Uterus (tissue), 3 donors: ENCODE measurements at regions not wholly inside any gene's neighbourhood (a gene's known extent, or its start where the extent isn't known, plus 50 kb on each side); places are given as distances from the start of the nearest gene placed in this dataset.

Experiments used
- DNase-seq, 2 donors: peaks; one replicate each; pipeline ENCODE4 v3.0.0-alpha.2; 2019 to 2020
- H3K27ac ChIP-seq, 2 donors: fragments of 200-600 bp; sonication (generic); 1 replicate in 1 of 2; 2 replicates in 1 of 2; pipeline ENCODE4 v1.5.1; 2016 to 2018
- H3K27me3 ChIP-seq, 2 donors: fragments of 200-600 bp; sonication (generic); one replicate each; pipeline ENCODE4 v1.5.1; 2018 to 2019; ENCODE audit warnings: control low read depth in 1 of 2
- H3K36me3 ChIP-seq, 2 donors: fragments of 200-600 bp; sonication (generic); one replicate each; pipeline ENCODE4 v1.5.1; 2019; ENCODE audit warnings: control low read depth in 1 of 2
- H3K4me1 ChIP-seq, 2 donors: fragments of 200-600 bp; sonication (generic); one replicate each; pipeline ENCODE4 v1.5.1; 2018 to 2019; ENCODE audit warnings: control low read depth in 1 of 2
- H3K4me3 ChIP-seq, 2 donors: fragments of 200-600 bp; sonication (generic); 1 replicate in 1 of 2; 2 replicates in 1 of 2; pipeline ENCODE4 v1.5.1; 2018 to 2019; ENCODE audit warnings: mild to moderate bottlenecking in 1 of 2
- H3K9me3 ChIP-seq, 2 donors: fragments of 200-600 bp; sonication (generic); one replicate each; pipeline ENCODE4 v1.5.1; 2019; ENCODE audit warnings: control low read depth in 1 of 2
- CTCF ChIP-seq, 4 experiments: fragments of 200-600 bp in 2 of 4; fragments of 450-650 bp in 2 of 4; sonication (generic) in 2 of 4; IDR thresholded peaks; one replicate each; pipeline ENCODE4 v1.5.1; 2016 to 2019; ENCODE audit warnings: antibody characterized with exemption in 4 of 4, mild to moderate bottlenecking in 2 of 4, moderate library complexity in 1 of 4
- POLR2A ChIP-seq, 2 donors: fragments of 450-650 bp; IDR thresholded peaks; one replicate each; pipeline ENCODE4 v1.6.1; 2016; ENCODE audit warnings: antibody characterized with exemption in 2 of 2, mild to moderate bottlenecking in 1 of 2, moderate library complexity in 1 of 2
- intact Hi-C: fragments of 100-400 bp; cut with DNase I; formaldehyde crosslinking; loops from one replicate; pipeline ENCODE4 v1.15.1; 2023; ENCODE audit warnings: low total_unique reads
- donor health status: DM: yes; HTN: yes; CAD: no.

GRCh38 chr18:44557616-44558151, 123.0 kb upstream of the SETBP1 start:
- DNase-seq, result no peak
- no peaks in the 10 kb centered on the region for H3K27me3 ChIP-seq
- no peaks in the 10 kb centered on the region for H3K4me1 ChIP-seq
- intact Hi-C loops, result no loop called here
- H3K9me3 ChIP-seq, result no peaks in the 10 kb centered on the region
- TF ChIP-seq POLR2A (IDR thresholded peaks at IDR 0.05), result no peak
- H3K36me3 ChIP-seq, result no peaks in the 10 kb centered on the region
- no peak overlapping the region for H3K4me3 ChIP-seq
- no peak overlapping the region for H3K27ac ChIP-seq

GRCh38 chr18:44558767-44559166, 121.9 kb upstream of the SETBP1 start:
- H3K27ac ChIP-seq, result no peak overlapping the region
- H3K27me3 ChIP-seq, result no peaks in the 10 kb centered on the region
- no peak for TF ChIP-seq CTCF (IDR thresholded peaks at IDR 0.05)
- no peak for TF ChIP-seq POLR2A (IDR thresholded peaks at IDR 0.05)
- no peak overlapping the region for H3K4me3 ChIP-seq
- intact Hi-C loops, result no loop called here
- H3K36me3 ChIP-seq, result no peaks in the 10 kb centered on the region
- no peak for DNase-seq
- no peaks in the 10 kb centered on the region for H3K9me3 ChIP-seq
- no peaks in the 10 kb centered on the region for H3K4me1 ChIP-seq

GRCh38 chr18:44562986-44563385, 117.7 kb upstream of the SETBP1 start:
- Histone ChIP-seq H3K27ac (no peak overlapping the region), H3K4me3 (no peak overlapping the region), H3K27me3 (no peaks in the 10 kb centered on the region), H3K9me3 (no peaks in the 10 kb centered on the region), H3K36me3 (no peaks in the 10 kb centered on the region), H3K4me1 (no peaks in the 10 kb centered on the region)
- no peak for TF ChIP-seq CTCF (IDR thresholded peaks at IDR 0.05)
- no peak for TF ChIP-seq POLR2A (IDR thresholded peaks at IDR 0.05)
- intact Hi-C loops, result no loop called here
- no peak for DNase-seq

- no peak for DNase-seq
- TF ChIP-seq CTCF (IDR thresholded peaks at IDR 0.05) (no peak), POLR2A (IDR thresholded peaks at IDR 0.05) (no peak)
- H3K27me3 ChIP-seq, result no peaks in the 10 kb centered on the region
- H3K27ac ChIP-seq, result no peak overlapping the region
- H3K9me3 ChIP-seq, result no peaks in the 10 kb centered on the region
- intact Hi-C loops, result no loop called here
- H3K36me3 ChIP-seq, result no peaks in the 10 kb centered on the region
- H3K4me3 ChIP-seq, result no peak overlapping the region
- no peaks in the 10 kb centered on the region for H3K4me1 ChIP-seq
Observed at GRCh38 chr18:44564922-44565321, 115.8 kb upstream of the SETBP1 start.

GRCh38 chr18:44568342-44568741, 112.3 kb upstream of the SETBP1 start:
- intact Hi-C loops, result no loop called here
- no peaks in the 10 kb centered on the region for H3K9me3 ChIP-seq
- no peak for DNase-seq
- no peaks in the 10 kb centered on the region for H3K36me3 ChIP-seq
- TF ChIP-seq CTCF (IDR thresholded peaks at IDR 0.05) (no peak), POLR2A (IDR thresholded peaks at IDR 0.05) (no peak)
- H3K4me1 ChIP-seq, result no peaks in the 10 kb centered on the region
- H3K27me3 ChIP-seq, result no peaks in the 10 kb centered on the region
- no peak overlapping the region for H3K27ac ChIP-seq
- no peak overlapping the region for H3K4me3 ChIP-seq

GRCh38 chr18:44568986-44569385, 111.7 kb upstream of the SETBP1 start:
- intact Hi-C loops, result no loop called here
- H3K27ac ChIP-seq, result no peak overlapping the region
- no peaks in the 10 kb centered on the region for H3K9me3 ChIP-seq
- DNase-seq, result no peak
- no peaks in the 10 kb centered on the region for H3K27me3 ChIP-seq
- no peaks in the 10 kb centered on the region for H3K36me3 ChIP-seq
- TF ChIP-seq CTCF (IDR thresholded peaks at IDR 0.05), result no peak
- no peak for TF ChIP-seq POLR2A (IDR thresholded peaks at IDR 0.05)
- H3K4me1 ChIP-seq, result no peaks in the 10 kb centered on the region
- no peak overlapping the region for H3K4me3 ChIP-seq
